KG1 (cell line): ENCODE measurements at regions not wholly inside any gene's neighbourhood (a gene's known extent, or its start where the extent isn't known, plus 50 kb on each side); places are given as distances from the start of the nearest gene placed in this dataset.
"Not testable (repeated sequence)": the region's sequence is repeated elsewhere in the genome, so short reads cannot be mapped to it uniquely, and the experiment has no call there.

ENCODE experiments used
- DNase-seq: peaks from one replicate; lab custom pipeline; 2025; lab: John Stamatoyannopoulos, UW

DNA sequence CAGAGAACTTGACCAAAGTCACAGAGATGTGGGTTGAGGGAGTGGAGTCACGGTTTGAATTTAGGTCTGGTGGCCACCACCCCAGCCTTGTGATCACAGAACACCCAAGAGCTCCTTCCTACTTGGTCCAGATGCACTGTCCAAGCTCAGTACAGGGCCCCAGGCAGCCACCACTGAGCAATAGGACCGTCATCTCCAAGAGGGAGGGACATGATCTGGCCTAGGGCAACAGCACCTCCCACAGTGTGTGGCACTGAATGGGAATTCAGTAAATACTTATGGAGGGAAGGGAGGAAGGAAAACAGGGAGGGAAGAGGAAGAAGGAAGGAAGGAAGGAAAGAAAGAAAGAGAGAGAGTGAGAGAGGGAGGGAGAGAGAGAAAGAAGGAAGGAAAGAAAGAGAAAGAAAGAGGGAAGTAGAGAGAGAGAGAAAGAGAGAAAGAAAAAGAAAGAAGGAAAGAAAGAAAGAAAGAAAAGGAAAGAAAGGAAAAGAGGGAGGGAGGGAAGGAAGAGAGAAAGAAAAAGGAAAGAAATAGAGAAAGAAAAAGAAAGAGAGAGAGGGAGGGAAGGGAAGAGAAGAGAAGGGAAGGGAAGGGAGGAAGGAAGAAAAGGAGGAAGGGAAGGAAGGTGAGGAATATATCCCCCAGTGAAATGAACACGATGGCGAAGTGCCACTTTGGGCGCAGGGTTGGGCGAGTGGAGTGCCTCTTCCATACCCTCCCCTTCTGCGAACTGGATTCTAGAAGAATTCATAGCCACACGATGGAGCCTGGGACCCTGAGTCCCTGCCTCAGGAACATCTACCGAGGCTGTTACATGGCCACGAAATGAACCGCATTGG, 243.7 kb downstream of the TFAP2C start:
- DNase-seq, result no peak

DNA sequence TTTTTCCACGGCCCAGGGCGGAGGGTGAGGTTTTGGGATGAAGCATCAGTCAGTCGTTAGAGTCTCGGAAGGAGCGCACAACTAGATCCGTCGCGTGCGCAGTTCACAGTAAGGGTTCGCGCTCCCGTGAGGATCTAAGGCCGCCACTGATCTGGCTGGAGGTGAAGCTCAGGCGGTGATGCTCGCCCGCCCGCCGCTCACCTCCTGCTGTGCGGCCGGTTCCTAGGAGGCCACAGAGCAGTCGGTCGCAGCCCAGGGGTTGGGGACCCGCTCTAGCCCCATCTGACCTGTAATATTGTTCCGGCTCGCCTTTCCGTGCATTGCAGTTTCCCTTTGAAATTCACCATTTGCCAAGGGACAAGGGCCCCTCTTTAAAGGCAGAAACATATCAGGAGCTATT, 244.7 kb downstream of the TFAP2C start:
- DNase-seq, result no peak

DNA sequence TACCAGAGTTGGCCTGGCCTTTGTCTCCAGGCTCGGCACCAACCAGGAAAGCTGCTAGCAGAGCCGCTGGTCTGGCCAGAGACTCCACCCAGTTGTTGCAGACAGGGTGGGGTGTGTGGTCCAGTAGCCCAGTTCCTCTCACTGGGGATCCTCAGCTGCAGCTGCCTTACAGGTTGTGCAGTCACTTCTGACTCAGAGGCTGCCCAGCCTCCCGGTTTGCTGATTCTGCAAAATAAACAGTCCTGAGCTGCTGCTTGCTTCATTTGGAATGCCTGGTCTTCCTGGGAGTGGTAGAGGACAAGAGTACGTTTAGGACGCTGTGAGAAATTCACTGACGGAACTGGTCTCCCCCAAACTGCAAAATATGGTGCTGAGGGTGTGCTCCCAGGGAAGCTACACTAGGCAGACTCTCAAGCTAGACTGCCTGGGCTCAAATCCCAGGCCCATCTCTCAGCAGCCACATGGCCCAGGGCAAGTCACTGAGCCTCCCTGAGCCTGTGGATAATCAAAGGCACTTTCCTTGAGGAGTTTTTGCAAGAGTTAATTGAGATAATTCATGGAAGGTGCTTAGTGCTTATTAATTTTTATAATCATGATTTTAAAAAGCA, 246.1 kb downstream of the TFAP2C start:
- no peak for DNase-seq

DNA sequence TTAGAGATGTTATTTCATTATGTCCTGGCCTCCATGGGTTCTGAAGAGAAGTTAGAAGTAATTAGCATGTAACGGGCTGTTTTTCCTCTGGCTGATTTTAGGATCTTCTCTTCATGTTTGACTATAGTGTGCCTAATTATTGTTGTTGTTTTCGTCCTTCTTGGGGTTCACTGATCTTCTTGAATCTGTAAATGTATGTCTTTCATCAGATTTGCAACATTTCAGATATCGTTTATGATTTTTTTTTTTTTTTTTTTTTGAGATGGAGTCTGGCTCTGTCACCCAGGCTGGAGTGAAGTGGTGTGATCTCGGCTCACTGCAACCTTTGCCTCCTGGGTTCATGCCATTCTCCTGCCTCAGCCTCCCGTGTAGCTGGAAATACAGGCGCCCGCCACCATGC, 246.7 kb downstream of the TFAP2C start:
- no peak for DNase-seq

DNA sequence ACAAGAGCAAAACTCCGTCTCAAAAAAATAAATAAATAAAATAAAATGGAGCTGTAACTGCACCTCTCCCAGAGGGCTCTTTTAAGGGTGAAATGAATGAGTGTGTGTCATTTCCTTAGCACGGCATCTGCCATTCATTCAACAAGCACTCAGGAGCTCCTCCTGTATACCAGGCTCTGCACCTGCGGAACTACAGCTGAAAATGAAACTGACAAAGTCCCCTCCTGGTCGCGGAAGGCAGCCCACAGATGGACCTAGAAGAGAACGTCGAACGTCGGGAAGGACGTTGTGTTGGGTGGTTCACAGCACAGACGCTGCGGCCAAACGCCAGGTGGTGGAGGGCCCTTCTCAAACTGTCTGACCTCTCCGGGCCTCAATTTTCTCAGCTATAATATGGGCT, 256.4 kb downstream of the TFAP2C start:
- no peak for DNase-seq

DNA sequence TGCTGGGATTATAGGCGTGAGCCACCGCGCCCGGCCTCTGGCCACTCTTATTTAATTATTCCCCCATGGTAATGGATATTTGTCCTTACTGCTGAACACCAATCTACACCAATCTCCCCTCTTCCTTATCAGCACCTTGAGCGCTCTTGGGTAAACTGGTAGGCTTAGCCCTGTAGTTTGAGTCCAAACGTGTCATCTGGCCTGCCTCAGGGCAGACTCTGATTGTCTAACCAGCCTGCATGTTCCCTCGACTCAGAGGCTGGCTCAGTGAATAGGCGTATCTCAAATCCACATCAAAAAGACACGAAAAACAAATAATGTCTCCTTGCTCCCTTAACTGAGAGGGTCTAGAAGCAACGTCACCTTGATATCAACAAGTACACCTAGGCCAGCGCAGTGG, 260.9 kb downstream of the TFAP2C start:
- no peak for DNase-seq

DNA sequence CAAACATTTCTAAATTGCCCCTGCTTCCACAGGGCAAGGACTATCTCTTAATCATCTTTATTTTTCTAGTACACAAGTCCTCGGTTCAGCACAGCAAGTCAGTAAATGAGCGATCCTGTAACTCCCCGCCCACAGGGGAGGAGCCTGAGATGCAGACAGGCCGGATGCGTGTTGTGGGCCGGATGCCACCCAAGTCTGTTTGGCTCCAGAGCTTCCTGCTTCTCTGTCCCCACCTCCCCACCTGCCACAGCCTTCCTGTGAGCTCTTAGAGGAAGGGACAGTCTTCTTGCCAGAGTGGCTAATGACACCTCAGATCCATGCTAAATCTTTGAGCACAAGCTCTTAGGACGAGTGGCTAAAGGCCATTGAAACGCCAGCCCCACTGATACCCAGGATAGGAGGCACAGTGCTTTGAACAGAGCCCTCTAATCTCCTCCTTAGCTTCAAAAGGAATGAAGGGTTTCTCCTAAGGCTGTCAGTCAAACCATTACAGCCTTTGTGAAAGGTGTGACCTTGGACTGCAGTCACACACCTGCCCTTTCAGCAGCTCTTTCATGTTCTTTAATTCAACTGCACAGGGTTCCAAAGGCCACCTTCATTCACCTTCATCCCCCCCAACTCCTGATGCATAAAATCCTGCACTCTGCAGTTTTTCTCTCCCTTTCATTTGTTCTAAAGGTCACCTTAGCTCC, 264.3 kb downstream of the TFAP2C start:
- DNase-seq, result peak; percentile 22

DNA sequence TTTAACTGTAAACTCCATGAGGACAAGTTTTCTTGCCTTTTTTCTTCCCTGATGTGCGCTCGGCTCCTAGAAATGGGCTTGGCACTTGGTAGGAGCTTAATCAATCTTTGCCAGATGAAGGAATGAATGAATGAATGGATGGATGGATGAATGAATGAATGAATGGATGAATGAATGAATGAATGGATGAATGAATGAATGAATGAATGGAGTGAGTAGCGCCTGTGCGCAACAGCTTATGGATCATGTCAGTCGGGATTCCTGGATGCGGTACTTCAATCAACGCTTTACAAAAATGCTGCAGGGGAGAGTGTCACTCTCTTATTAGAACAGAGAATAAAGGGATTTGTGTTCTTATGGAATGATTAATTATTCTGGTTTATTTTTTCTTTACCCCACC, 267.3 kb downstream of the TFAP2C start:
- DNase-seq, result no peak

DNA sequence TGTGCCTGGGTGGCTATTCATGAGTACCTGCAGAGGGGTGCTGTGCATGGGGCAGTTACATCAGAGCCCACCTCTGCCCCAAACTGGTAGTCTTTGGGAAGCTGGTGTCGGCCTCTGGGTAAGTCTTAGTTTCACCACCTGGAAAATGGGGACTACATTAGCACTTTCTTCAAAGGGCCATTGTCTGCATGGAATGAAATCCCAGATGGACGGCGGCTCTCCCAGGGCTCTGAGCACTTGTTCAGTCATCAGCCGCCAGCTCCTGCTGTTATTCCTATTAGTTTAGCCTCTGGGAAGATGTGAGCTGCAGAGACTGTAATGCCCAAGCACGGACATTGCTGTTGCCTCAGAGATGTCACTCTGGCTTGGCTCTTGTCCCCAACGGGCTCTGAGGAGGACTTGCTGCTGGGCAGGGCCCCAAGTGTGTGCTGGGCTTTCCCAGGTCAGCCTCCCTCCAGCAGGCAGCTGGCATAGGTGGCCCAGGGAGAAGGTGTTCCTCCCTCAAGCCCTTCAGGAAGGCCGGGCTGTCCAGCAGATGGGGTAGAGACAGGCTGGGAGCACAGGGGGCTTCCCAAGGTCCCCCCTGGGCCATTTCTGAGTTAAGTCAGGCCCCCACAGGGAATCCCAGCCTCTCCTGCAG, 268.3 kb downstream of the TFAP2C start:
- DNase-seq, result no peak

DNA sequence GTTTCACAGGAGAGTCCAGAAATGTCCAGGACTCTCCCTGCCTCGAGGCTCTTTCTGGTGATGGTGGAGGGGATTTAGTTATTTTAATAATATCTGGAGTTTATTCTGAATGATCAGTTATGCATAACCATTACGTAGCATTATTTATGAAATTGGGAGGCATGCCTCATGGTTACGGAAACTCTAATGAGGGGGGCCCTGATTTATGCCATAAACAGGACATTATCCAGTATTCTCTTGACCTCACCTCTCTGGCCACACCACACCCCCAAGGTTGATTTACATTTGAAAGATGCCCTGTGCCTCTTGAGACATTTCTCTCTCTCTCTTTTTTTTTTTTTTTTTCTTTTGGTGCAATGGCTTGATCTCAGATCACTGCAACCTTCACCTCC, 268.8 kb downstream of the TFAP2C start:
- DNase-seq, result no peak

DNA sequence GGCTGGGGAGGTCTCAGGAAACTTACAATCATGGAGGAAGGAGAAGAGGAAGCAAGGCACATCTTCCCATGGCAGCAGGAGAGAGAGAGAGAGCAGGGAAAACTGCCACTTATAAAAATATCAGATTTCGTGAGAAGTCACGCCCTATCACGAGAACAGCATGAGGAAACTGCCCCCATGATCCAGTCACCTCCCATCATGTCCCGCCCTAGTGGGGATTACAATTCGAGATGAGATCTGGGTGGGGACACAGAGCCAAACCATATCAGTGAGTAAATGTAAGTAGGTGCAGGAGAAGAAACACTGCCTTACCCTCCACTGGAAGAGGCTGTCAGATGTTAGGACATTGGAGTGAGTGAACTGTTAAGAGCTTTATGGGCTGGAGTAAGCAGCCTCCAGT, 270.4 kb downstream of the TFAP2C start:
- DNase-seq, result no peak

DNA sequence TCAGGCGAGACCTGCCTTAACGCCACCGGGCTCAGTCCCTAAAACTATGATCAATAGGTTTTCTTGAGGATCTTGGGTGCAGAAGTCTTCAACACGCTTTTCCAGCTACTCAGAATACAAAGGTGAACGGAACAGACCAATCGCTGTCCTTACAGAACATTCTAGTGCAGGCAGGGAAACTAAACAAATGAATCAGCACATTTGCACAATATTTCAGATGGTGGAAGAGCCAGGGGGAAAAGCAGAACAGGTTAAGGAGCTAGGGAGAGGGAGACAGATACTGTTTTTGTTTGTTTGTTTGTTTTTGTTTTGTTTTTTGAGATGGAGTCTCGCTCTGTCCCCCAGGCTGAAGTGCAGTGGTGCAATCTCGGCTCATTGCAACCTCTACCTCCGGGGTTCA, 271.1 kb downstream of the TFAP2C start:
- no peak for DNase-seq

DNA sequence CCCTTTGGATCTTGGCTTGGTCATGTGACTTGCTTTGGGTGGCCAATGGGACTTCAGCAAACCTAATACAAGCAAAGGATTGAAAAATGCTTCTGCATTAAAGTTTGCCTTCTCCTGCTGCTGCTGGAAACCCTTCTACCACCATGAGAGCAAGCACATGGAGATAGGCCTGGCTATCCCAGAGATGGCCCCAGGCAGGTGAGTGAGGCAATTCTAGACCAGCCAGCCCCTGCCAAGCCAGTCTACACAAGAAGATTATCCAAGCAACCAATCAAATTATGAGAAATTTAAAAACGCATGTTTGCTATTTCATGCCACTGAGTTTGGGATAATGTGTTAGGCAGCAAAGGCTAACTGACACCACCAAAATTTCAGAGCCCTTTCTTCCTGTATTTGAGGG, 274.3 kb downstream of the TFAP2C start:
- DNase-seq, result no peak

DNA sequence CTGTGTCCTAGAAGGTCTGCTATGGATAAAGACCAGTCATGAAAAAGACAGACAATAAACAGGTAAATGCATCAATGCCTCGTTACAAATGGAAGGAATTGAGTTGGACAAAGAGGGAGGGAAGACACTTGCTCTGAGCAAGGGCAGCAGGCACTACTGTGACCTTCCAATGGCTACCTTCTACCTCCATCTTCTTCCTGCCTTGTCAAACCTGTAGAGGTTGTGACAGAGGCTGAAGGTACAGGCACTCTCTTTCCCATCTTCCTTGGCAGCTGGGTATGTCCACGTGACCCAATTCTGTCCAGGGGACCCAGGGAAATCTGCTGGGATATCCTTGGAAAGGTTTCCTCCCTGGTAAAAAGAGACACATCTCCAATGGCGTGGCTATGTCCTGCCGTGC, 274.8 kb downstream of the TFAP2C start:
- DNase-seq, result no peak

DNA sequence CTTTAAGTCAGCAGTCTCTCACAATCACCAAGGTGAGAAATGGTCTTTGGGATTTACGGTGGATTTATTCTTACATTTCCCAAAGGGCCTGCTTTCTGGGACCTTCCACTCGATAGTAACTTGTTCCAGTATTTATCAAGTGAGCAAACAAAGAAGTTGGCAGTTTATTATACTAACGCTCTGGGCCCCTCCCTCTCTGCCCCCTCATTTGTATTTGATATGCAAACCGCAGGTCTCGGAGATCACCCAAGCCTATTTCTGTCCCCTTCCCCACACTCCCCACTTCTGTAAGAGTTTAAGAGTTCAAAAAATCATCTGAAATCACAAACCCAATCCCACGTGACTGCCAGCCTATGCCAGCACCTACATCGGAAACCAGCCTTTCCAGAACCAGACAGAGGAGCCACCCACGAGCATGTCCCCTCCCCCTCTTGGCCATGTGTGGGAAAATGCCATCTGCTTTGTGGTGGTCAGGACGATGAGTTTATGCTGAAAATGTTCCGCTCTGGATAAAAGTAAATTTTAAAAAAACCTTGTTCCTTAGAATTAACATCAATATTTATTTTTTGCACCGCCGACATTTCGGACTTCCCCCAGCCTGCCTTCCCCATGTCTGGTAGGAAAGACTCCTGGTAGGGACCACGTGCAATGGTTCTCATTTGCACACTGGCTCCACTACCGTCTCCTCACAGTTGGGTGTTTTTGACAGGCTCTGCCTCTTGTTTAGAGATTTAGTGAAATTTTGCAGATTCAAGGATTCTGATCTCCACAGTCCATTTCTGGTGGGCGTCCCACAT, 281.0 kb downstream of the TFAP2C start:
- DNase-seq, result no peak

DNA sequence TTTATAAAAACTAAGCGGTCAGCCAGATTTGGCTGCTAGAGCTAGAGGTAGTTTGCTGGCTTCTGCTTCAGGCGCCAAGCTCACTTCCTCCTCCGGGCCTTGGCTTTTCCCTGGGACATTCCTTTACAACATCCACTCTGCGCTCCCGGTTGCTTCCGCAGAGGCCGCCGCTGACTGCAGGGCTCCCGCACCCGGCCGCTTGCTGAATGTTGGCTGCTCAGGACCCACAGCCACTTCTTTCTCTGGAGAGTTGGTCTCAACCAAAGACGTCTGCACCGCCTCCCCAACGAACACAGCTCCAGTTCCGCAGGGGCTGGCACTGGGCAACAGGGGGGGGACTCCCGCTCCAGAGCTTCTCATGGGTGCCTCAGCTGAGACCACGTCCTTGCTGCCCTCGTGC, 282.8 kb downstream of the TFAP2C start:
- no peak for DNase-seq

DNA sequence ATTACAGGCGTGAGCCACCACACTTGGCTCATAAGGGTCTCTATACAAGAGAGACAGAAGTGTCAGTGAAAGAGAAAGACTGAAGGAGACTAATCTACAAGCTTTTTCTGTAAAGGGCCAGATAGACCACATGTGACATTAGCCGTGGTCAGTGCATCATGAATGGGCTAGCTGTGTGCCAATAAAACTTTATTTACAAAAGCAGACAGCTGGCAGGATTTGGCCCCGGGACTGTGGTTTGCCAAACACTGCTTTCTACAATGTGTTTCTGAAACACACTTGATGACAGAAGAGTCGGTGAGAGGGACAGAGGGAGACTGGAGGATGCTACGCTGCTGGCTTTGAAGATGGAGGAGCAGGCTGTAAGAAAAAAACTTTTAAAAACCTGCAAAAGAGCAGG, 285.4 kb downstream of the TFAP2C start:
- no peak for DNase-seq

DNA sequence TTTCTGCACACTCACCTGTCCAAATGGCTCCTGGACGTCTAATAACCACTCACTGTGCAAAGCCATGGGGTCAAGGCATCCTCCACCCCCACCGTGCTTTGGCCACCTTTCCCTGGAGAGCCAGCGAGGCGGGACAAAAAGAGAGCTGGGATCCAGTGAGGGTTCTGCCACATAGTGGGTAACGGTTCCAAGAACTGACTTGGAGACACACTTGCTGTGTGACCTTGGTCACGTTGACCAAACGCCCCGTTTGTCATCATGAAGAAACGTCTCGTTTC, 287.2 kb downstream of the TFAP2C start:
- DNase-seq, result no peak

DNA sequence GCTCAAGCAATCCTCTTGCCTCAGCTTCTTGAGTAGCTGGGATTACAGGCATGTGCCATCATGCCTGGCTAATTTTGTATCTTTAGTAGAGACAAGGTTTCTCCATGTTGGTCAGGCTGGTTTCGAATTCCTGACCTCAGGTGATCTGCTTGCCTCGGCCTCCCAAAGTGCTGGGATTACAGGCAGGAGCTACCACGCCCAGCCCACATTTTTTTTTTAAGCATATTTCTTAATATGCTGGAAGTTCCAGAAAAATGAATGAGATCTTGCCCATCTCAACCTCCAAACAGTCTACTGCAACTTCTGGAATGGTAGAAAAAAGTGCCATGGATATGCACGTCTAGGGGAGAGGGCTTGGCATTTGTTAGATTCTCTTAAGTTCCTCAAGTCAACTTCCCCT, 290.9 kb downstream of the TFAP2C start:
- DNase-seq, result not testable (repeated sequence)

DNA sequence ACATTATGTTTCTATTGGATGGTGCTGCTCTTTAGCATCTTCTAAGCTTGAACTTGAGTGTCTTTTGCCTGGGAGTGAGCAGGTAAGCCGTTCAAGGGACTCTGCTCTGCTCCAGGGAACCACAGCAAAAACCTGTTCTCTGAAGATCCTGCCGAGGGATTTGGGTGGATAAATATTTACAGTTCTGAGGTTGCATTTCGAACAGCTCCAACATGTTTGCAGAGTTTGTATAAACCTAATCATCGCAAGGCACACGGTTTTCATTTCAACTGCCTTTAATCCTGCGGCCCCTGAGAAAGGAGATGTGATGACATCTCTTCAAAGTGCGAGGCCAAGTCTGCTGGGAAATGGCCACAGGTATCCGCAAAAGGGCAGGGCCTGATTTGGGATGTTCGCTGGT, 293.4 kb downstream of the TFAP2C start:
- no peak for DNase-seq

DNA sequence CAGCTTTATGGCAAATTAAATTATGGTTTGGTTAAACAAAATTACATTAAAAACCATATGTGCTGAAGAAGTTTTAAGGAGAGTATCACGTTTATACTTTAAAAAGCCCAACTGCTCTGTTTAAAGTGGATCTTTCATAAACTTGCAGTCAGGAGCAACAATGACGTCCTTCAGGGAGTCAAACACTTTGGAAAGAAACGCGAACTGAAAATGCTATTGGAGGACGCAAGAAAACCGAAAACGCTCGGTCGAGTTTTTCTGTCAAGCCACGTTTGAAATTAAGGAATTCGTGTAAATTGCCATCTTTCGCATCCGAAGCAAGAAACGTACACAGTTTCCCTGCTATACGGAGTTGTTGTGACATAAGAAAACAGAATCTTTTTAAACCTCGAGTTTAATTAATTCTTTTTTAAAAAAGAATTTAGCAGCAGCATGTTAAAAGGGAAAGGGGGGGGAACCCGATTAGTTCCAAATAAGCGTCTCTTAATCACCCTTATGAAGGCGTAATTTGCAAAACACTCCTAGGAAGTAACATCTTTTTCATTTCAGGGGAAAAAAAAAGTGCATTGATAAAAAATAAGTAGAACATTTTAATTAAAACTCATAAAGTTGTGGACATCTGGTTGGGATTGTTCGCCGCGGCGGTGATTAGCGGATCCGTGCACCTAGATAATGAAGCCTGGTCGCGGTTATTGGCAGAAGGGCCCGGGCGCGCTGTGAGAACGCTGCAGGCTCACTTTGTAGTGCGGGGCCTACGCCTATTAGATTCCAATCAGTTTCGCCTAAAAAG, 295.4 kb downstream of the TFAP2C start:
- DNase-seq, result no peak
